Calu3 (cell line): ENCODE measurements at regions not wholly inside any gene's neighbourhood (a gene's known extent, or its start where the extent isn't known, plus 50 kb on each side); places are given as distances from the start of the nearest gene placed in this dataset.

Experiments
- BruUV-seq: library from RNA; stranded (reverse); fragments of 400-500 nt; replicated peaks from 2 replicates; lab custom pipeline; 2021; lab: Mats Ljungman, UMichigan
- CTCF ChIA-PET: fragments of 300-600 bp; sonication (Branson Sonifier 250); formaldehyde crosslinking; loops from one replicate; lab custom pipeline; 2022; ENCODE audit warnings: antibody characterized with exemption; lab: Charles Lee
- DNase-seq: peaks from one replicate; pipeline ENCODE4 v3.0.0; 2022
- H3K27ac Mint-ChIP-seq: one replicate; pipeline ENCODE4 v1.8.0; 2022; ENCODE audit warnings: mixed read lengths; ENCODE audit not compliant: unreplicated experiment
- H3K27me3 Mint-ChIP-seq: one replicate; pipeline ENCODE4 v1.8.0; 2022; ENCODE audit warnings: mixed read lengths; ENCODE audit not compliant: unreplicated experiment
- H3K36me3 Mint-ChIP-seq: one replicate; pipeline ENCODE4 v1.8.0; 2022; ENCODE audit warnings: mild to moderate bottlenecking, moderate library complexity, mixed read lengths; ENCODE audit not compliant: insufficient read depth, unreplicated experiment
- H3K4me1 Mint-ChIP-seq: one replicate; pipeline ENCODE4 v1.8.0; 2022; ENCODE audit warnings: mild to moderate bottlenecking, low read depth, mixed read lengths; ENCODE audit not compliant: unreplicated experiment
- H3K4me3 Mint-ChIP-seq: one replicate; pipeline ENCODE4 v1.8.0; 2022; ENCODE audit warnings: mild to moderate bottlenecking, low read depth, moderate library complexity, mixed read lengths; ENCODE audit not compliant: unreplicated experiment
- H3K9me3 Mint-ChIP-seq: one replicate; pipeline ENCODE4 v1.8.0; 2022; ENCODE audit warnings: low read depth, mixed read lengths; ENCODE audit not compliant: unreplicated experiment
- CTCF ChIP-seq: fragments of 200-600 bp; IDR thresholded peaks from one replicate; pipeline ENCODE4 v1.8.0; 2022; ENCODE audit warnings: antibody characterized with exemption; ENCODE audit not compliant: unreplicated experiment
- intact Hi-C: fragments of 100-400 bp; cut with micrococcal nuclease; formaldehyde crosslinking; loops from one replicate; pipeline ENCODE4 v1.10.0; 2022; ENCODE audit not compliant: unreplicated experiment

DNA sequence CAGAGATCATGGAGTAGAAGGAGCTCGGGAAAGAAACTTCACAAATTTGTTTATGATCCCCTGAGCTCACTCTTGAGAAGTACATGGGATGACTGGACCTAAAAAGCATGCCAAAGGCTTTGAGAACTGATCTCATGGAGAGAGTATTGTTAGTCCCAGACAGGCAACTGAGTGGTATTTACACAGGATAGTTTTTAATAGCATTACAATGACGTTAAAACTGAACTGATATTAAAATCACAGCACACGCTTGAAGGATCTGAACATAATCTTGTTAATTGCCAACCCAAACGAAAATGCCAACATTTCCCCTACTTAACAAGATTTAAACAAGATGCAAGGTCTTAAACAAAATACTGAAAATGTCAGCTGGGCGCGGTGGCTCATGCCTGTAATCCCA is 113.2 kb upstream of the NLGN1 start:
- TF ChIP-seq CTCF: no peak
- no peaks in the 10 kb centered on the region for H3K4me1 Mint-ChIP-seq
- intact Hi-C loops: loop anchor here (10.0 kb wide), 1 partner anchor 300 kb away; no protein-coding TSS in a partner anchor
- H3K27me3 Mint-ChIP-seq: no peaks in the 10 kb centered on the region
- no peak for DNase-seq
- CTCF ChIA-PET: no interaction called here
- no peaks in the 10 kb centered on the region for H3K36me3 Mint-ChIP-seq
- H3K9me3 Mint-ChIP-seq: peaks cover 2% of the 10 kb centered on the region
- H3K4me3 Mint-ChIP-seq: no peak overlapping the region
- H3K27ac Mint-ChIP-seq: no peak overlapping the region
- no TSS peak for BruUV-seq

DNA sequence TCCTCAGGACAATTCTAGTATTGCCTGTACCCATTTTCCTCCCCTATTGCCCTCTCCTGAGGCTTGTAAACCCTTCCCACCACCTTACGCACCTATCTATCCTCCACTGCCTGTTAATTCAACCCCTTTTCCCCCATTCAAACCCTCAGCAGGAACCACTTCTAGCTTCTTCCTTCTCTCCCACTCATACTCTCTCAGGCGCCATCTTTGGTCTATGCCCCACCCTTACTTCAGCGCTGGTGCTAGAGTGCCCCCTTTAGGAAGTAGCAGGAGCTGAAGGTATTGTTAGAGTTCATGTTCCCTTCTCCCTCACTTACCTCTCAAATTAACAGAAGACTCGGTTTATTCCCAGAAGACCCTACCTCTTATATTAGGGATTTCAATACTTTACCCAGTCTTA is 121.8 kb upstream of the NLGN1 start:
- Mint-ChIP-seq H3K36me3 (no peaks in the 10 kb centered on the region), H3K4me1 (peaks cover 2% of the 10 kb centered on the region), H3K4me3 (no peak overlapping the region), H3K27ac (no peak overlapping the region), H3K9me3 (peaks cover 10% of the 10 kb centered on the region), H3K27me3 (no peaks in the 10 kb centered on the region)
- CTCF ChIA-PET: no interaction called here
- no peak for DNase-seq
- intact Hi-C loops: no loop called here
- TF ChIP-seq CTCF: no peak
- BruUV-seq: no TSS peak

DNA sequence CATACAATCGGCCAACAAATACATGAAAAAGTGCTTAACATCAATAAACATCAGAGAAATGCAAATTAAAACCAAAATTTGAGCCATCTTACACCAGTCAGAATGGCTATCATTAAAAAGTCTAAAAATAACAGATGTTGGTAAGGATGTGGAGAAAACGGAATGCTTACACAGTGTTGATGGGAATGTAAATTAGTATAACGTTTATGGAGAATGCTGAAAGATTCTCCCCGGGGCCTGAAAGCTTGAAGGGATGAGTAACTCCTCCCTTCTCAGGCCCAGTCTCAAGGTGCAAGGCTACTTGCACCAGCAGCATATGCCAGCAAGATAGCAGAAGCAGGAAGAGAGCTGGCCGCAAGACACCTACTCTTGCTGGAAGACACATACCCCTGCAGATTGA is 123.7 kb upstream of the NLGN1 start:
- no peak for DNase-seq
- peaks cover 10% of the 10 kb centered on the region for H3K9me3 Mint-ChIP-seq
- H3K36me3 Mint-ChIP-seq: no peaks in the 10 kb centered on the region
- intact Hi-C loops: no loop called here
- no peaks in the 10 kb centered on the region for H3K27me3 Mint-ChIP-seq
- CTCF ChIA-PET: no interaction called here
- peaks cover 13% of the 10 kb centered on the region for H3K4me1 Mint-ChIP-seq
- BruUV-seq: no TSS peak
- TF ChIP-seq CTCF: no peak
- no peak overlapping the region for H3K4me3 Mint-ChIP-seq
- no peak overlapping the region for H3K27ac Mint-ChIP-seq

DNA sequence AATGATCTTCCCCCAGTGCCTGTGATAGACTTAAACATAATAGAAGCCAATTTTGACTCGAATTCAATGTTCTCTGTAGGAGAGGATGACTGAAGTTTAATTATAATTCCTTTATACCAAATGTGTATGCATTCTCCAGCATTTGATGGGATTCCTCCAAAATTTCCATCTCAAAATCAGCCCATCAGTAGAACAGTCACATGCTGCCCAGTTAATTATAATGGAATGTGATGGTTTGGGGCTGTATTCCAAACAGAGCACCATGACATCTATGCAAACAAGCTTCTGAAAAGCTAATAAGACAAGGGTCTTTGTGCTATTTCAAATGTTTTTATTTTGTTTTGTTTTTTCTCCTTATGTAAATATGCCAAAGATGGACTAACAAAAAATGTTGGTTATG is 127.7 kb upstream of the SPATA16 start:
- no peak for DNase-seq

More for the DNA sequence above, 127.7 kb upstream of the SPATA16 start:
- Mint-ChIP-seq H3K4me1 (peaks cover 20% of the 10 kb centered on the region), H3K27me3 (no peaks in the 10 kb centered on the region), H3K27ac (no peak overlapping the region), H3K9me3 (no peaks in the 10 kb centered on the region), H3K4me3 (no peak overlapping the region), H3K36me3 (no peaks in the 10 kb centered on the region)
- no peak for TF ChIP-seq CTCF
- no TSS peak for BruUV-seq
- intact Hi-C loops: no loop called here
- CTCF ChIA-PET: no interaction called here
